ENCODE measurements at regions not wholly inside any gene's neighbourhood (a gene's known extent, or its start where the extent isn't known, plus 50 kb on each side); places are given as distances from the start of the nearest gene placed in this dataset.

DNA sequence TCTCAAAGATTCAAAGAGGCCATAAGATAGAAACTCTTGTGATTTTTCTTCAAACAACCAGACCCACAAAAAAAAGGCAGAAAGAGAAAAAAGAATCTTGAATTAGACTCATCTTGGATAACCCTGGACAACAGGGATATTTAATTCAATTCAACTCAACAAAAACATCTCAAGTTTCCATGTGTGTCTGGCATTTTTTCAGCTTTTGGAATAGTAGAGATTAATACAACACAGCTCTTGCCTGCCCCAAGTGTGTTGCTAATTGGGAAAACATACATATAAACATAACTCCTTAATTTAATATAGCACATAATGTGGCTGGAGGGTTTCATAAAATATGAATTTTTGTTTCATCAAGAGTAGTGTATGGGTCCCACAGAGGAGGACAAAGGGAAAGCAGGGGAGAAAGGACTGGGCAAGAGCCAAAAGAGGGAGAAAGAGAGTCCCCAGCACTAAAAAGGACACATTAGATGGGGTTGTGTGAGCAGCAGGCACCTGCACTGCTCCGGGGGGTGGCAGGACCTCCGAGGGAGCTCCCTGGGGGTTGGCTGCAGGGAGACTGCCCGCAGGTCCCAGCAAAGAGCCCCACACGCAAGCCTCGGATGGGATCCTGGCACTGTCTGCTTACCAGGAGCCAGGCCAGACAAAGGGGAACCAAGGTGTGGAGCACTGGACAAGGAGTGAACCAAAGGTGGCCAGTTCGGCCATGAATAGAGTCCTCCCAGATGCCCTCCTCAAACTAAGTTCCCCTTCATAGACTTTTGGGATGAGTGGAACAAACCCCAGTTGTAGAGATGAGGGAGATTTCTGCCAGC lies 65.6 kb upstream of the TMEM72 start:
- TF ChIP-seq, protein P1, sequence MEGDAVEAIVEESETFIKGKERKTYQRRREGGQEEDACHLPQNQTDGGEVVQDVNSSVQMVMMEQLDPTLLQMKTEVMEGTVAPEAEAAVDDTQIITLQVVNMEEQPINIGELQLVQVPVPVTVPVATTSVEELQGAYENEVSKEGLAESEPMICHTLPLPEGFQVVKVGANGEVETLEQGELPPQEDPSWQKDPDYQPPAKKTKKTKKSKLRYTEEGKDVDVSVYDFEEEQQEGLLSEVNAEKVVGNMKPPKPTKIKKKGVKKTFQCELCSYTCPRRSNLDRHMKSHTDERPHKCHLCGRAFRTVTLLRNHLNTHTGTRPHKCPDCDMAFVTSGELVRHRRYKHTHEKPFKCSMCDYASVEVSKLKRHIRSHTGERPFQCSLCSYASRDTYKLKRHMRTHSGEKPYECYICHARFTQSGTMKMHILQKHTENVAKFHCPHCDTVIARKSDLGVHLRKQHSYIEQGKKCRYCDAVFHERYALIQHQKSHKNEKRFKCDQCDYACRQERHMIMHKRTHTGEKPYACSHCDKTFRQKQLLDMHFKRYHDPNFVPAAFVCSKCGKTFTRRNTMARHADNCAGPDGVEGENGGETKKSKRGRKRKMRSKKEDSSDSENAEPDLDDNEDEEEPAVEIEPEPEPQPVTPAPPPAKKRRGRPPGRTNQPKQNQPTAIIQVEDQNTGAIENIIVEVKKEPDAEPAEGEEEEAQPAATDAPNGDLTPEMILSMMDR (IDR thresholded peaks at IDR 0.05), result no peak
- no peak for TF ChIP-seq POLR2A (IDR thresholded peaks at IDR 0.05)
- no peak for TF ChIP-seq EP300 (IDR thresholded peaks at IDR 0.05)
